GM12873 (cell line): ENCODE measurements at regions not wholly inside any gene's neighbourhood (a gene's known extent, or its start where the extent isn't known, plus 50 kb on each side); places are given as distances from the start of the nearest gene placed in this dataset.

ENCODE experiments used
- CTCF ChIP-seq: IDR thresholded peaks from 2 replicates; pipeline ENCODE4 v1.5.1; 2012; ENCODE audit warnings: low read depth, mild to moderate bottlenecking, moderate library complexity, low read length, control low read depth; ENCODE audit not compliant: insufficient read depth; ENCODE audit errors: missing control alignments

- TF ChIP-seq CTCF = no peak
Measured at GRCh38 chr2:22185251-22185650, 1061.5 kb downstream of the TDRD15 start.

- TF ChIP-seq CTCF = no peak
Measured at GRCh38 chr2:22189893-22190480, 1066.2 kb downstream of the TDRD15 start.

- no peak for TF ChIP-seq CTCF
Measured at GRCh38 chr2:22194218-22194617, 1070.5 kb downstream of the TDRD15 start.

- no peak for TF ChIP-seq CTCF
Measured at GRCh38 chr2:22196806-22197205, 1073.0 kb downstream of the TDRD15 start.

GRCh38 chr2:22198381-22199283 is 1074.9 kb downstream of the TDRD15 start:
- no peak for TF ChIP-seq CTCF

GRCh38 chr2:22199994-22200393 is 1076.2 kb downstream of the TDRD15 start:
- TF ChIP-seq CTCF = no peak

- TF ChIP-seq CTCF = no peak
Measured at GRCh38 chr2:22209545-22209944, 1085.8 kb downstream of the TDRD15 start.
